Upper lobe of left lung (tissue), 4 donors: ENCODE measurements at regions not wholly inside any gene's neighbourhood (a gene's known extent, or its start where the extent isn't known, plus 50 kb on each side); places are given as distances from the start of the nearest gene placed in this dataset.

ENCODE experiments used
- CTCF ChIP-seq, 6 experiments: fragments of 450-650 bp in 4 of 6; fragments of 200-600 bp in 2 of 6; sonication (generic) in 2 of 6; IDR thresholded peaks; one replicate each; pipeline ENCODE4 v1.5.1; 2016 to 2019; ENCODE audit warnings: antibody characterized with exemption in 6 of 6
- POLR2A ChIP-seq, 4 donors: fragments of 450-650 bp; IDR thresholded peaks; one replicate each; pipeline ENCODE4 v1.5.1; 2016 to 2017; ENCODE audit warnings: antibody characterized with exemption in 4 of 4, mild to moderate bottlenecking in 2 of 4
- POLR2AphosphoS5 ChIP-seq, 2 donors: sonication (generic); formaldehyde crosslinking; IDR thresholded peaks; one replicate each; pipeline ENCODE4 v1.5.1; 2017; ENCODE audit warnings: antibody characterized with exemption in 2 of 2

GRCh38 chr3:150303768-150304167 is 104.3 kb upstream of the TSC22D2 start:
- TF ChIP-seq CTCF (IDR thresholded peaks at IDR 0.05) (peak in 2 of 6 experiments; percentile 30 to 44), POLR2A (IDR thresholded peaks at IDR 0.05) (no peak), POLR2AphosphoS5 (IDR thresholded peaks at IDR 0.05) (no peak)
